SK-N-SH treated with all-trans-retinoic acid at 6 μM for 48 hours (cell line): ENCODE measurements at regions not wholly inside any gene's neighbourhood (a gene's known extent, or its start where the extent isn't known, plus 50 kb on each side); places are given as distances from the start of the nearest gene placed in this dataset.

Experiments used
- CREB5 ChIP-seq: fragments of 250-450 bp; sonication (Bioruptor Pico); IDR thresholded peaks from 2 replicates; pipeline ENCODE4 v1.5.1; 2020; ENCODE audit warnings: low read depth, mild to moderate bottlenecking, moderate library complexity
- CSDC2 ChIP-seq: fragments of 250-450 bp; sonication (Bioruptor Pico); IDR thresholded peaks from 2 replicates; pipeline ENCODE4 v1.5.0; 2020; ENCODE audit warnings: mild to moderate bottlenecking, moderate library complexity
- ESRRG ChIP-seq: fragments of 250-450 bp; sonication (Bioruptor Pico); IDR thresholded peaks from 2 replicates; pipeline ENCODE4 v1.6.1; 2021; ENCODE audit warnings: mild to moderate bottlenecking
- ISL1 ChIP-seq: fragments of 250-450 bp; sonication (Bioruptor Pico); IDR thresholded peaks from 2 replicates; pipeline ENCODE4 v2.1.2; 2022; ENCODE audit warnings: mild to moderate bottlenecking, moderate library complexity
- OSR1 ChIP-seq: fragments of 250-450 bp; sonication (Bioruptor Pico); IDR thresholded peaks from 2 replicates; pipeline ENCODE4 v1.8.0; 2022; ENCODE audit warnings: moderate library complexity, mild to moderate bottlenecking, inconsistent platforms
- PATZ1 ChIP-seq: fragments of 250-450 bp; sonication (Bioruptor Pico); IDR thresholded peaks from 2 replicates; pipeline ENCODE4 v1.8.0; 2020; ENCODE audit warnings: mild to moderate bottlenecking, moderate library complexity, borderline replicate concordance
- PPARA ChIP-seq: fragments of 250-450 bp; sonication (Bioruptor Pico); IDR thresholded peaks from 2 replicates; pipeline ENCODE4 v1.5.0; 2020; ENCODE audit warnings: mild to moderate bottlenecking, borderline replicate concordance
- TCF4 ChIP-seq: fragments of 250-450 bp; sonication (Bioruptor Pico); IDR thresholded peaks from 2 replicates; pipeline ENCODE4 v1.8.0; 2021; ENCODE audit warnings: mild to moderate bottlenecking, moderate library complexity, borderline replicate concordance
- TOX ChIP-seq: fragments of 250-450 bp; sonication (Bioruptor Pico); IDR thresholded peaks from 2 replicates; pipeline ENCODE4 v1.8.0; 2021; ENCODE audit warnings: mild to moderate bottlenecking, moderate library complexity, borderline replicate concordance
- ZC3H10 ChIP-seq: fragments of 250-450 bp; sonication (Bioruptor Pico); IDR thresholded peaks from 2 replicates; pipeline ENCODE4 v1.5.1; 2021; ENCODE audit warnings: mild to moderate bottlenecking, moderate library complexity
- ZFP30 ChIP-seq: fragments of 450-650 bp; formaldehyde crosslinking; IDR thresholded peaks from 2 replicates; pipeline ENCODE4 v1.5.0; 2022; ENCODE audit warnings: mild to moderate bottlenecking, moderate library complexity
- ZNF565 ChIP-seq: fragments of 450-650 bp; formaldehyde crosslinking; conservative IDR thresholded peaks from 2 replicates; pipeline ENCODE4 v1.5.0; 2020; ENCODE audit warnings: low read depth, mild to moderate bottlenecking, moderate library complexity
- ZNF8 ChIP-seq: fragments of 450-650 bp; formaldehyde crosslinking; IDR thresholded peaks from 2 replicates; pipeline ENCODE4 v1.5.0; 2020; ENCODE audit warnings: mild to moderate bottlenecking, moderate library complexity

GRCh38 chr3:59502806-59503205 is 453.0 kb upstream of the CFAP20DC start:
- TF ChIP-seq PATZ1 (CRISPR knock-in tag): no peak
- no peak for TF ChIP-seq CREB5
- TF ChIP-seq OSR1 (CRISPR knock-in tag): no peak
- TF ChIP-seq ESRRG (CRISPR knock-in tag): no peak
- no peak for TF ChIP-seq ISL1 (CRISPR knock-in tag)
- TF ChIP-seq PPARA (CRISPR knock-in tag): no peak
- TF ChIP-seq TOX (CRISPR knock-in tag): no peak
- no peak for TF ChIP-seq ZC3H10 (CRISPR knock-in tag)
- no peak for TF ChIP-seq CSDC2 (CRISPR knock-in tag)
- TF ChIP-seq TCF4 (CRISPR knock-in tag): no peak
- TF ChIP-seq ZNF565 (CRISPR knock-in tag): no peak
- TF ChIP-seq ZFP30 (CRISPR knock-in tag): no peak
- no peak for TF ChIP-seq ZNF8
